OCI-LY7 (cell line): ENCODE measurements at regions not wholly inside any gene's neighbourhood (a gene's known extent, or its start where the extent isn't known, plus 50 kb on each side); places are given as distances from the start of the nearest gene placed in this dataset.

Experiments used
- BruUV-seq: library from RNA; stranded (reverse); fragments of 400-500 nt; replicated peaks from 2 replicates; lab custom pipeline; 2021; lab: Mats Ljungman, UMichigan
- CTCF ChIA-PET: fragments of 300-600 bp; sonication (Branson Sonifier 250); formaldehyde crosslinking; loops from one replicate; lab custom pipeline; 2022; ENCODE audit warnings: antibody characterized with exemption; ENCODE audit not compliant: unreplicated experiment; lab: Charles Lee
- POLR2A ChIA-PET: fragments of 300-600 bp; sonication (Branson Sonifier 250); formaldehyde crosslinking; loops from one replicate; lab custom pipeline; 2022; ENCODE audit warnings: antibody characterized with exemption; lab: Charles Lee
- DNase-seq: peaks from one replicate; pipeline ENCODE4 v3.0.0-alpha.2; 2015; ENCODE audit warnings: low spot score
- H2AFZ ChIP-seq: fragments of 200-600 bp; sonication (generic), shearing (Covaris generic); 2 replicates; pipeline ENCODE4 v1.6.1; 2014; ENCODE audit warnings: mild to moderate bottlenecking, antibody characterized with exemption, low read length, moderate library complexity
- H3K27ac ChIP-seq: fragments of 200-600 bp; sonication (generic); 2 replicates; pipeline ENCODE4 v1.5.1; 2014; ENCODE audit warnings: mixed run types, low read depth, mild to moderate bottlenecking, moderate library complexity, low read length, inconsistent platforms; ENCODE audit not compliant: poor library complexity, severe bottlenecking
- H3K36me3 ChIP-seq: fragments of 200-600 bp; sonication (generic); 2 replicates; pipeline ENCODE4 v1.6.1; 2014; ENCODE audit warnings: mild to moderate bottlenecking, antibody characterized with exemption, low read length, moderate library complexity, mixed read lengths; ENCODE audit not compliant: insufficient read depth
- H3K4me1 ChIP-seq: fragments of 200-600 bp; sonication (generic); 2 replicates; pipeline ENCODE4 v1.5.1; 2014; ENCODE audit warnings: mild to moderate bottlenecking, low read length; ENCODE audit not compliant: insufficient read depth, poor library complexity, severe bottlenecking
- H3K4me2 ChIP-seq: fragments of 200-600 bp; sonication (generic); 2 replicates; pipeline ENCODE4 v1.6.1; 2014; ENCODE audit warnings: mild to moderate bottlenecking, low read length
- H3K4me3 ChIP-seq: fragments of 200-600 bp; sonication (generic); 2 replicates; pipeline ENCODE4 v1.5.1; 2014; ENCODE audit warnings: mild to moderate bottlenecking, low read depth, low read length; ENCODE audit not compliant: poor library complexity, severe bottlenecking
- H3K79me2 ChIP-seq: fragments of 200-600 bp; sonication (generic); 2 replicates; pipeline ENCODE4 v1.6.1; 2016; ENCODE audit warnings: low read depth, mild to moderate bottlenecking, low read length, moderate library complexity, mixed read lengths; ENCODE audit not compliant: insufficient read depth
- H3K9me2 ChIP-seq: fragments of 200-600 bp; sonication (generic); 2 replicates; pipeline ENCODE4 v1.6.1; 2016; ENCODE audit warnings: mild to moderate bottlenecking, low read length, mixed read lengths; ENCODE audit not compliant: insufficient read depth
- H3K9me3 ChIP-seq: fragments of 200-600 bp; sonication (generic); 2 replicates; pipeline ENCODE4 v1.6.1; 2014; ENCODE audit warnings: mild to moderate bottlenecking, mixed run types, low read length, mixed read lengths
- H4K20me1 ChIP-seq: fragments of 200-600 bp; sonication (generic); 2 replicates; pipeline ENCODE4 v1.6.1; 2014; ENCODE audit warnings: mild to moderate bottlenecking, antibody characterized with exemption, low read length, moderate library complexity, mixed read lengths; ENCODE audit not compliant: insufficient read depth
- CTCF ChIP-seq: fragments of 200-600 bp; sonication (generic); conservative IDR thresholded peaks from 2 replicates; pipeline ENCODE4 v1.5.1; 2014; ENCODE audit warnings: mild to moderate bottlenecking, antibody characterized with exemption, low read length, moderate library complexity, mixed read lengths
- EZH2phosphoT487 ChIP-seq: fragments of 200-600 bp; sonication (generic); IDR thresholded peaks from 2 replicates; pipeline ENCODE4 v1.6.1; 2018; ENCODE audit warnings: low read depth, borderline replicate concordance, mild to moderate bottlenecking, mixed run types, antibody characterized with exemption, low read length, moderate library complexity, mixed read lengths
- intact Hi-C: fragments of 100-400 bp; cut with micrococcal nuclease; formaldehyde crosslinking; loops from one replicate; pipeline ENCODE4 v1.10.0; 2022; ENCODE audit not compliant: unreplicated experiment

DNA sequence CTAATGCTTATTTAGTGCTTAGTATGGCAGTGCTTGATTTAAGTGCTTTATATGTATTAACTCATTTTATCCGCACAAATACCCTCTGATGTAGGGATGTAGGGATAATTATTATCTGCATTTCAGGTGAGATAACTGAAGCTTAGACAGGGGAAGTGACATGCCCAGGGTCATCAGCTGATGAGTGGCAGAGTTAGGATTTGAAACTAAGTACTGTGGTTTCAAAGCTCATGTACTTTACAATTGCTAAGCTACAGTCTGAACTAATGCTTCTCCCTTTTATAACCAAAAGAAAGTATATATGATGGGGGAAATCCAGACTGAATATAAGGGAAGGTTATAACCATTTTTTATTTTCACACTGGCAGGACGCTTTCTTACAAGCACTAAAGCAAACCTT, 229.6 kb upstream of the NAV3 start:
- Histone ChIP-seq H3K36me3 (no peaks in the 10 kb centered on the region), H3K9me3 (no peaks in the 10 kb centered on the region), H4K20me1 (no peaks in the 10 kb centered on the region), H3K4me1 (no peaks in the 10 kb centered on the region), H3K4me2 (no peak overlapping the region), H3K27ac (no peak overlapping the region), H3K9me2 (no peaks in the 10 kb centered on the region), H2AFZ (no peak overlapping the region), H3K79me2 (no peaks in the 10 kb centered on the region), H3K4me3 (no peak overlapping the region)
- POLR2A ChIA-PET, result interaction anchor here (0.7 to 1.6 kb wide), 3 partner anchors 9 to 20 kb away, joined by 3 read pairs; no protein-coding TSS in a partner anchor
- intact Hi-C loops, result no loop called here
- TF ChIP-seq EZH2phosphoT487 (no peak), CTCF (no peak)
- CTCF ChIA-PET, result no interaction called here
- BruUV-seq, result no TSS peak
- no peak for DNase-seq

DNA sequence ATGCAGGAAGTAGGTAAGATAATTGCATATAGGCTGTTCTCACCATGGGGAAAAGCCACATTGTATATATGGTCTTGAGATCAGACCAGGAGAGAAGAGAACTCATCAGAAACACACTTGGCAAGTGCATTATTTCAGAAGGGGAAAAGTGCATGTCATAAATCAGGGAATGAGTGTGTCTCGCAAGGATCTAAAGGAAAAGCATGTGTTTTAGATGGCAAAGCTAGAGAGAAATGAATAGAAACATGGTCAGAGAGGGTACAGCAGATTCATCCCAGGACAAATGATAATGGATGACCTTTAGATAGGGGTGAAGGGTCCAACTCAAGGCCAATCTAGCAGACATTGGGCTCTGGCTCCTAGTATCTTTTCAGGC, 230.2 kb upstream of the NAV3 start:
- Histone ChIP-seq H3K4me3 (no peak overlapping the region), H3K36me3 (no peaks in the 10 kb centered on the region), H3K27ac (no peak overlapping the region), H2AFZ (no peak overlapping the region), H3K4me2 (no peak overlapping the region), H3K9me2 (no peaks in the 10 kb centered on the region), H3K79me2 (no peaks in the 10 kb centered on the region), H3K9me3 (no peaks in the 10 kb centered on the region), H3K4me1 (no peaks in the 10 kb centered on the region), H4K20me1 (no peaks in the 10 kb centered on the region)
- intact Hi-C loops, result no loop called here
- BruUV-seq, result no TSS peak
- no peak for DNase-seq
- ChIA-PET POLR2A (interaction anchor here (0.7 to 1.6 kb wide), 2 partner anchors 9 to 19 kb away, joined by 3 read pairs; no protein-coding TSS in a partner anchor), CTCF (no interaction called here)
- no peak for TF ChIP-seq CTCF
- TF ChIP-seq EZH2phosphoT487, result no peak

DNA sequence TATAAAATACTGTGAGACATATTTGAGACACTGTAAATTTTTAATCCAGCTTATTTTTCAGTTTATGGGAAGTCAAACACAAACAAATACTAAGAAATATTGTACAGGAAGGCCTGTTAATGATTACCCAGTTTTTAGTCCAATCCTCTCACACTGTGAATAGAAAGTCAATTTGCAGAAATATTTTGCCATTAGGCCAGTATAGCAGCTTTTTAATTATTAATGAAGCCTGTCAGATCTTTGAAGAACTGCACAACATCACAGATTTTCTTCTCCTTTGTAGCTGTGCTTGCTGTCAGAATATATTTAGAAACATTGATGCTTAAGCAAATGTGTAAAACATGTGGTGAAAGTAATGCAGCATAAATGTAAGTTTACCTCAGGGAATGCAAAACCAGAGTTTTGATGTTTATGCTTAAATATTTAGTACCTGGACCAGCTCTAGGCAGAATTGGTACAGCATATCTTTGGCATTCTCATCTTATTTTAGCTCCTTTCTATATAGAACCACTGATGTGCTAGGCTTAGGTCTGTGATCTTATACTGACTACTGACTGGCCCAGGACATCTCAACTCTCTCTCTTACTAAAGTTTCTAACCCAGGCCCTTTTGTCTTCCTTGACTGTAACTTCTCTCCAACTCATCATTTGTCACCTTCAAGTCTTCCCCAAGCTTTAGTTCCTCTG, 230.8 kb upstream of the NAV3 start:
- Histone ChIP-seq H3K4me2 (no peak overlapping the region), H3K27ac (no peak overlapping the region), H2AFZ (no peak overlapping the region), H3K9me2 (no peaks in the 10 kb centered on the region), H3K79me2 (no peaks in the 10 kb centered on the region), H3K4me1 (no peaks in the 10 kb centered on the region), H3K4me3 (no peak overlapping the region), H3K9me3 (no peaks in the 10 kb centered on the region), H3K36me3 (no peaks in the 10 kb centered on the region), H4K20me1 (no peaks in the 10 kb centered on the region)
- TF ChIP-seq EZH2phosphoT487, result no peak
- TF ChIP-seq CTCF, result no peak
- CTCF ChIA-PET, result no interaction called here
- no peak for DNase-seq
- POLR2A ChIA-PET, result interaction anchor here (0.6 kb wide), 1 partner anchor 375 kb away, joined by 3 read pairs; no protein-coding TSS in a partner anchor
- intact Hi-C loops, result no loop called here
- no TSS peak for BruUV-seq
